ENCODE measurements at regions not wholly inside any gene's neighbourhood (a gene's known extent, or its start where the extent isn't known, plus 50 kb on each side); places are given as distances from the start of the nearest gene placed in this dataset.

DNA sequence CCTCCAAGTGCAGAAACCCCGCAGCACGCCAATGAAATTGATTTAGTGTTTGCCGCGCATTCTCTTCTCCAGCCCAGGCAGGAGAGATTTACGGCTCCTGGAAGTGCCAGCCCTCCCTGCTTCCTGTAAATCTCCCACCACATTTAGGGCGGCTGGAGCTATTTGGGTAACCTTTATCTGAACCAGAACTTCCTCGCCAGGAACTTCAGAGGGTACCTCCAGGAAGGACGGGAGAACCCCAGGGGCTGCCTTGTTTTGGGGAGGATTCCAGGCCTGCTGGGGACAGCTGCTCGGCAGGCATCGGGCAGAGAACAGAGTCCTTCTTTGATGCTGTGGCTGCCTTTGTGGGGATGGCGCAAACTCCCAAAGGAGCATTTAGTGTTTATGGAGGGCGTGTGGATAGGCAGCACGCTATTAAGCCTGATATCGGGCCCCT, 122.0 kb upstream of the MYCN start:
- TF ChIP-seq, protein P1, sequence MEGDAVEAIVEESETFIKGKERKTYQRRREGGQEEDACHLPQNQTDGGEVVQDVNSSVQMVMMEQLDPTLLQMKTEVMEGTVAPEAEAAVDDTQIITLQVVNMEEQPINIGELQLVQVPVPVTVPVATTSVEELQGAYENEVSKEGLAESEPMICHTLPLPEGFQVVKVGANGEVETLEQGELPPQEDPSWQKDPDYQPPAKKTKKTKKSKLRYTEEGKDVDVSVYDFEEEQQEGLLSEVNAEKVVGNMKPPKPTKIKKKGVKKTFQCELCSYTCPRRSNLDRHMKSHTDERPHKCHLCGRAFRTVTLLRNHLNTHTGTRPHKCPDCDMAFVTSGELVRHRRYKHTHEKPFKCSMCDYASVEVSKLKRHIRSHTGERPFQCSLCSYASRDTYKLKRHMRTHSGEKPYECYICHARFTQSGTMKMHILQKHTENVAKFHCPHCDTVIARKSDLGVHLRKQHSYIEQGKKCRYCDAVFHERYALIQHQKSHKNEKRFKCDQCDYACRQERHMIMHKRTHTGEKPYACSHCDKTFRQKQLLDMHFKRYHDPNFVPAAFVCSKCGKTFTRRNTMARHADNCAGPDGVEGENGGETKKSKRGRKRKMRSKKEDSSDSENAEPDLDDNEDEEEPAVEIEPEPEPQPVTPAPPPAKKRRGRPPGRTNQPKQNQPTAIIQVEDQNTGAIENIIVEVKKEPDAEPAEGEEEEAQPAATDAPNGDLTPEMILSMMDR (IDR thresholded peaks at IDR 0.05) = no peak
- no peak for TF ChIP-seq POLR2A (IDR thresholded peaks at IDR 0.05)
